ENCODE measurements at regions not wholly inside any gene's neighbourhood (a gene's known extent, or its start where the extent isn't known, plus 50 kb on each side); places are given as distances from the start of the nearest gene placed in this dataset.
"Not testable (repeated sequence)": the region's sequence is repeated elsewhere in the genome, so short reads cannot be mapped to it uniquely, and the experiment has no call there.

- DNase-seq (ENCODE audit: low read depth in 2 of 2): not testable (repeated sequence)
Observed at GRCh38 chr18:15060279-15060880, 312.4 kb downstream of the ANKRD30B start.

GRCh38 chr18:15061289-15061896 lies 313.4 kb downstream of the ANKRD30B start:
- not testable (repeated sequence) for DNase-seq (ENCODE audit: low read depth in 2 of 2)

GRCh38 chr18:15066434-15066833 lies 318.5 kb downstream of the ANKRD30B start:
- DNase-seq (ENCODE audit: low read depth in 2 of 2): not testable (repeated sequence)

GRCh38 chr18:15071311-15071710 lies 323.3 kb downstream of the ANKRD30B start:
- DNase-seq (ENCODE audit: low read depth in 2 of 2): not testable (repeated sequence)

Data from stimulated activated CD4-positive, alpha-beta T cell treated with anti-CD3 and anti-CD28 coated beads, Interleukin-12 subunit alpha, Interleukin-12 subunit beta, amount 100 ng/mL, for 24 hours (primary cell).